ENCODE measurements at regions not wholly inside any gene's neighbourhood (a gene's known extent, or its start where the extent isn't known, plus 50 kb on each side); places are given as distances from the start of the nearest gene placed in this dataset.

DNA sequence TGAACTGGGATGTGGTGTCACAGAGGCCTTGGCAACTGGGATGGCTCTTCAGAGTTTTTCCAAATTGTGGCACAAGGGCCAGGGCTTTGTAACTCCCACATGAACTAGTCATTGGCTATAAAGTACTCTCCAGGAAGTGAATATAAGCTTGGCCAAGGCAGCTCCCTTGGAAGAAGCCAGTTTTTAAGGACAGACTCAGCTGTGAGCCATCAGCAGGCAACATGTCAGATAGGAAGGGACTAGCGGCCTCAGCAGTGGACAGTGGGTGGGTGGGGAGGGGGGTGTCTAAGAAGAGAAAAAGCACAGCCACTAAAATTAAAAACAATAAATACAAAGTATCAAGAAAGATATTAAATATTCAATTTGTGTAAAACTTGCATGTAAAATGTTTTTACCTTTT is 691.1 kb upstream of the PIK3C3 start:
- Histone ChIP-seq H3K4me3 (no peak overlapping the region), H3K4me1 (ENCODE audit: low read depth) (no peaks in the 10 kb centered on the region), H3K27ac (no peak overlapping the region), H3K36me3 (no peaks in the 10 kb centered on the region), H3K27me3 (no peaks in the 10 kb centered on the region), H3K9me3 (ENCODE audit: low read depth) (no peaks in the 10 kb centered on the region)
- DNase-seq (ENCODE audit: low read depth in 1 of 2, low spot score in 1 of 2) = peak in 1 of 2 donors; percentile 8
- TF ChIP-seq, protein P1, sequence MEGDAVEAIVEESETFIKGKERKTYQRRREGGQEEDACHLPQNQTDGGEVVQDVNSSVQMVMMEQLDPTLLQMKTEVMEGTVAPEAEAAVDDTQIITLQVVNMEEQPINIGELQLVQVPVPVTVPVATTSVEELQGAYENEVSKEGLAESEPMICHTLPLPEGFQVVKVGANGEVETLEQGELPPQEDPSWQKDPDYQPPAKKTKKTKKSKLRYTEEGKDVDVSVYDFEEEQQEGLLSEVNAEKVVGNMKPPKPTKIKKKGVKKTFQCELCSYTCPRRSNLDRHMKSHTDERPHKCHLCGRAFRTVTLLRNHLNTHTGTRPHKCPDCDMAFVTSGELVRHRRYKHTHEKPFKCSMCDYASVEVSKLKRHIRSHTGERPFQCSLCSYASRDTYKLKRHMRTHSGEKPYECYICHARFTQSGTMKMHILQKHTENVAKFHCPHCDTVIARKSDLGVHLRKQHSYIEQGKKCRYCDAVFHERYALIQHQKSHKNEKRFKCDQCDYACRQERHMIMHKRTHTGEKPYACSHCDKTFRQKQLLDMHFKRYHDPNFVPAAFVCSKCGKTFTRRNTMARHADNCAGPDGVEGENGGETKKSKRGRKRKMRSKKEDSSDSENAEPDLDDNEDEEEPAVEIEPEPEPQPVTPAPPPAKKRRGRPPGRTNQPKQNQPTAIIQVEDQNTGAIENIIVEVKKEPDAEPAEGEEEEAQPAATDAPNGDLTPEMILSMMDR (IDR thresholded peaks at IDR 0.05; ENCODE audit: low read depth, low read length) = no peak

DNA sequence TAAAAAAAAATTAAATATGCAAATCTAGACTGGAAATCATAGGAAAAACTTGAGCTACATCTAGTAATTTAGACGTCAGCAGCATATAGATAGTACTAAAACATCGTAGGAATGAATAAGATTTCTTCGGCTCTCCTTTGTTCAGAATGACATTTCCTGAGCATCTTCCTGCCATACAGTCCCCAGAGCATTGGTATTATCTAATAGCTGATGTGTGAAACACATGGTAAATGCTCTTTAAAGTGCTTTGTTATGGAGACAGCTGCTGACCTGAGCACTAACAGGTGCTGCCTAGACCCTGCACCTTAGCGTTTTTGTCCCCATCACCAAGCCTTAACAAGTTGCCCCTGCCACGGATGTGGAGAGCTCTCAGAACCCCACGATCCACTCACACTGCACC is 692.3 kb upstream of the PIK3C3 start:
- TF ChIP-seq, protein P1 (IDR thresholded peaks at IDR 0.05; ENCODE audit: low read depth, low read length) = no peak
- Histone ChIP-seq H3K4me3 (no peak overlapping the region), H3K27ac (no peak overlapping the region), H3K9me3 (ENCODE audit: low read depth) (no peaks in the 10 kb centered on the region), H3K36me3 (no peaks in the 10 kb centered on the region), H3K4me1 (ENCODE audit: low read depth) (no peaks in the 10 kb centered on the region), H3K27me3 (no peaks in the 10 kb centered on the region)
- no peak for DNase-seq (ENCODE audit: low read depth in 1 of 2, low spot score in 1 of 2)

DNA sequence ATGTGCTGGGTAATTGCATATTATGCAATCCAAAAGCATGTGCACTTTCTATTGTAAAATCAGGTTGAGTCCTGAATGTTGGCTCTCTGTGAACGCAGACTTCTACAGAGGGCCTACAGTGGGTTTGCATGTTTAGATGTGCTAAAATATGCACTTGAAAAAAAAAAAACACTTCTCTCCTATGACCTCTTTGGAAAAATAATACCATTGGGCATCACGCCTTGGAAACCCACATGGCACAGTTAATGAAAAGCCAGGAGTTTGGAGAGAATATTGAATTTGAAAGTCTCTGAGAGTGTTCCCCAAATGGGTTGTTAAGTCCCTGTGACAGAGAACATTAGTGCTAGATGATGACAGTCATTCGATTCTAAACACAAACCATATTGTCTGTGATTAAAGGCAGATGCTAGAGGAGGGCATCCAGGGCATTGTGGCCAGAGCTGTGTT is 710.4 kb upstream of the PIK3C3 start:
- Histone ChIP-seq H3K27me3 (no peaks in the 10 kb centered on the region), H3K9me3 (ENCODE audit: low read depth) (no peaks in the 10 kb centered on the region), H3K27ac (no peak overlapping the region), H3K36me3 (no peaks in the 10 kb centered on the region), H3K4me1 (ENCODE audit: low read depth) (no peaks in the 10 kb centered on the region), H3K4me3 (no peak overlapping the region)
- DNase-seq (ENCODE audit: low read depth in 1 of 2, low spot score in 1 of 2) = no peak
- TF ChIP-seq, protein P1 (IDR thresholded peaks at IDR 0.05; ENCODE audit: low read depth, low read length) = no peak

DNA sequence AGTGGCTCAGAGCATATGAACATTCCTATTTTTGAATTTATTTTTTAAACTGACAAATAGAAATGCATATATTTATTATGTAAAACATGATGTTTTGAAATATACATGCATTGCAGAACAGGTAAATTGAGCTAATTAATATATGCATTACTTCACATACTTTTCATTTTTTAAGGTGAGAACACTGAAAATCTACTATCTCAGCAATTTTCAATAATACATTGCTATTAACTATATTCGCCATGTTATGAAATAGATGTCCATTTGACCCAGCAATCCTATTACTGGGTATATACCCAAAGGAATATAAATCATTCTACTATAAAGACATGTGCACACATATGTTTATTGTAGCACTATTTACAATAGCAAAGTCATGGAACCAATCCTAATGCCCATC is 717.7 kb upstream of the PIK3C3 start:
- Histone ChIP-seq H3K9me3 (ENCODE audit: low read depth) (no peaks in the 10 kb centered on the region), H3K4me1 (ENCODE audit: low read depth) (no peaks in the 10 kb centered on the region), H3K4me3 (no peak overlapping the region), H3K36me3 (no peaks in the 10 kb centered on the region), H3K27ac (no peak overlapping the region), H3K27me3 (no peaks in the 10 kb centered on the region)
- TF ChIP-seq, protein P1 (IDR thresholded peaks at IDR 0.05; ENCODE audit: low read depth, low read length) = no peak
- DNase-seq (ENCODE audit: low read depth in 1 of 2, low spot score in 1 of 2) = no peak

DNA sequence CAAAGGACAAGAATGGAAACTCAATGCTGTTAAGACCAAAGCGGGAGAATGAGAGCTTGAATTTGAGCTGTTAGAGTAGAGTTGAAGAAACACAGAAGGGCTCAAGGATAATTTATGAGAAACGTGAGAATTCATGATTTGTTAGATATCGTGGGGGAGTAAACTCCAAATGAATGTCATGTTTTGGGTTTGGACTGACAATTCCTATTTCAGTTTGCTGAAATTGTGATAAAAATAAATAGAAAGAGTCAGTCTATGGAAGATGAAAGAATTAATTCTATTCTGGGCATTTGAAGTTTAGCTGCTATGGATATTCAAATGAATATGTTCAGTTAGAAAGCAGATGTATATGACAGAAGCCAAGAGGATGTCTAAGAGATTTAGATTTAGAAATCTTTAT is 723.4 kb upstream of the PIK3C3 start:
- H3K36me3 ChIP-seq = no peaks in the 10 kb centered on the region
- TF ChIP-seq, protein P1 (IDR thresholded peaks at IDR 0.05; ENCODE audit: low read depth, low read length) = no peak
- DNase-seq (ENCODE audit: low read depth in 1 of 2, low spot score in 1 of 2) = no peak
- no peaks in the 10 kb centered on the region for H3K4me1 ChIP-seq (ENCODE audit: low read depth)
- H3K4me3 ChIP-seq = no peak overlapping the region
- H3K27me3 ChIP-seq = no peaks in the 10 kb centered on the region
- no peak overlapping the region for H3K27ac ChIP-seq
- H3K9me3 ChIP-seq (ENCODE audit: low read depth) = no peaks in the 10 kb centered on the region

DNA sequence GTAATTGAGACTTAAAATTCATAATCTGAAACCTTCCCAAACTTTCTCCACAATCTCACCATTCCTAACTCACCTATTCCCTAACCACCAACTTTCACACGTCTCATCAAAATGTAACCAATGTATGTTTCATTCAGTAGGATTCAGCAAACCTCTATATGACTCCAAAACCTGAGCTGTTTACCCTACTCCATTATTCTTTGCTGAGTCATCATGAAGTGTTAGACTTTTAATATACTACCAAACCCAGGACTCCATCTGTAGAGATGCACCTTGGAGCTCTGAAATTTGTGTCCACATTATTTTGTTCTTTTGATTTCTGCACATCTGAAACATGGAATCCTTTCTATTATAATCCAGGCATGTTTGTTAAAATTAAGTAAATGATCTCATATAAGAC is 727.0 kb upstream of the PIK3C3 start:
- Histone ChIP-seq H3K27me3 (no peaks in the 10 kb centered on the region), H3K4me3 (no peak overlapping the region), H3K4me1 (ENCODE audit: low read depth) (no peaks in the 10 kb centered on the region), H3K36me3 (no peaks in the 10 kb centered on the region), H3K27ac (no peak overlapping the region), H3K9me3 (ENCODE audit: low read depth) (no peaks in the 10 kb centered on the region)
- no peak for DNase-seq (ENCODE audit: low read depth in 1 of 2, low spot score in 1 of 2)
- TF ChIP-seq, protein P1 (IDR thresholded peaks at IDR 0.05; ENCODE audit: low read depth, low read length) = no peak

All from cardiac muscle cell (in vitro differentiated cells and primary cell).